ENCODE measurements at regions not wholly inside any gene's neighbourhood (a gene's known extent, or its start where the extent isn't known, plus 50 kb on each side); places are given as distances from the start of the nearest gene placed in this dataset.

DNA sequence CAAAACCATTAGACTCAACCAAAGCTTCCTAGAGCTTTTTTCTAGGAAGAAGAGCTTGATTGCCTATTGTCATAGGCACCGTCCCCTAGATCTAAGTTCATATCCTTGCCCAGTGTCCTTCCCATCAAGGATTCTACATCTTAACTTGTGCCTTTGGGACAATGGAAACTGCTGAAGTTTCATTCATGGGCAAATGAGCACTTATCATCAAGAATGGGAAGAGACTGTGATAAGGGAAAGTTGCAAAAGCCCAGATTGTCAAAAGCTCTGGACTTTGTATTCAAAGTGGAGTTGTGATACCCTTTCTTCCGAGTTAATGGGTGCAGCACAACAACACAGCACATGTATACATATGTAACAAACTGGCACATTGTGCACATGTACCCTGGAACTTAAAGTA, 503.0 kb upstream of the KLHL29 start:
- no peak for ATAC-seq
- no peaks in the 10 kb centered on the region for H3K9me3 ChIP-seq (ENCODE audit: control insufficient read depth, insufficient read depth, low read depth, low read length)
- no peaks in the 10 kb centered on the region for H3K27me3 ChIP-seq (ENCODE audit: control insufficient read depth, insufficient read depth, low read length)
- H3K4me1 ChIP-seq (ENCODE audit: control insufficient read depth, insufficient read depth, low read length) = no peaks in the 10 kb centered on the region
- intact Hi-C loops (cut with micrococcal nuclease; ENCODE audit: unreplicated experiment) = no loop called here
- no peak overlapping the region for H3K27ac ChIP-seq (ENCODE audit: low read length)
- BruUV-seq (replicated peaks) = no TSS peak
- TF ChIP-seq POLR2AphosphoS5 (IDR thresholded peaks at IDR 0.05; ENCODE audit: low read depth, low read length) = no peak
- no peak for TF ChIP-seq TCF7L2 (IDR thresholded peaks at IDR 0.05; ENCODE audit: low read depth, low read length)
- TF ChIP-seq, protein P1, sequence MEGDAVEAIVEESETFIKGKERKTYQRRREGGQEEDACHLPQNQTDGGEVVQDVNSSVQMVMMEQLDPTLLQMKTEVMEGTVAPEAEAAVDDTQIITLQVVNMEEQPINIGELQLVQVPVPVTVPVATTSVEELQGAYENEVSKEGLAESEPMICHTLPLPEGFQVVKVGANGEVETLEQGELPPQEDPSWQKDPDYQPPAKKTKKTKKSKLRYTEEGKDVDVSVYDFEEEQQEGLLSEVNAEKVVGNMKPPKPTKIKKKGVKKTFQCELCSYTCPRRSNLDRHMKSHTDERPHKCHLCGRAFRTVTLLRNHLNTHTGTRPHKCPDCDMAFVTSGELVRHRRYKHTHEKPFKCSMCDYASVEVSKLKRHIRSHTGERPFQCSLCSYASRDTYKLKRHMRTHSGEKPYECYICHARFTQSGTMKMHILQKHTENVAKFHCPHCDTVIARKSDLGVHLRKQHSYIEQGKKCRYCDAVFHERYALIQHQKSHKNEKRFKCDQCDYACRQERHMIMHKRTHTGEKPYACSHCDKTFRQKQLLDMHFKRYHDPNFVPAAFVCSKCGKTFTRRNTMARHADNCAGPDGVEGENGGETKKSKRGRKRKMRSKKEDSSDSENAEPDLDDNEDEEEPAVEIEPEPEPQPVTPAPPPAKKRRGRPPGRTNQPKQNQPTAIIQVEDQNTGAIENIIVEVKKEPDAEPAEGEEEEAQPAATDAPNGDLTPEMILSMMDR (IDR thresholded peaks at IDR 0.05) = no peak
- TF ChIP-seq, protein P2, sequence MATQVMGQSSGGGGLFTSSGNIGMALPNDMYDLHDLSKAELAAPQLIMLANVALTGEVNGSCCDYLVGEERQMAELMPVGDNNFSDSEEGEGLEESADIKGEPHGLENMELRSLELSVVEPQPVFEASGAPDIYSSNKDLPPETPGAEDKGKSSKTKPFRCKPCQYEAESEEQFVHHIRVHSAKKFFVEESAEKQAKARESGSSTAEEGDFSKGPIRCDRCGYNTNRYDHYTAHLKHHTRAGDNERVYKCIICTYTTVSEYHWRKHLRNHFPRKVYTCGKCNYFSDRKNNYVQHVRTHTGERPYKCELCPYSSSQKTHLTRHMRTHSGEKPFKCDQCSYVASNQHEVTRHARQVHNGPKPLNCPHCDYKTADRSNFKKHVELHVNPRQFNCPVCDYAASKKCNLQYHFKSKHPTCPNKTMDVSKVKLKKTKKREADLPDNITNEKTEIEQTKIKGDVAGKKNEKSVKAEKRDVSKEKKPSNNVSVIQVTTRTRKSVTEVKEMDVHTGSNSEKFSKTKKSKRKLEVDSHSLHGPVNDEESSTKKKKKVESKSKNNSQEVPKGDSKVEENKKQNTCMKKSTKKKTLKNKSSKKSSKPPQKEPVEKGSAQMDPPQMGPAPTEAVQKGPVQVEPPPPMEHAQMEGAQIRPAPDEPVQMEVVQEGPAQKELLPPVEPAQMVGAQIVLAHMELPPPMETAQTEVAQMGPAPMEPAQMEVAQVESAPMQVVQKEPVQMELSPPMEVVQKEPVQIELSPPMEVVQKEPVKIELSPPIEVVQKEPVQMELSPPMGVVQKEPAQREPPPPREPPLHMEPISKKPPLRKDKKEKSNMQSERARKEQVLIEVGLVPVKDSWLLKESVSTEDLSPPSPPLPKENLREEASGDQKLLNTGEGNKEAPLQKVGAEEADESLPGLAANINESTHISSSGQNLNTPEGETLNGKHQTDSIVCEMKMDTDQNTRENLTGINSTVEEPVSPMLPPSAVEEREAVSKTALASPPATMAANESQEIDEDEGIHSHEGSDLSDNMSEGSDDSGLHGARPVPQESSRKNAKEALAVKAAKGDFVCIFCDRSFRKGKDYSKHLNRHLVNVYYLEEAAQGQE (IDR thresholded peaks at IDR 0.05; ENCODE audit: insufficient read depth in 1 of 2, low read depth in 2 of 2, low read length in 1 of 2) = no peak
- no peak for TF ChIP-seq SIN3A (IDR thresholded peaks at IDR 0.05; ENCODE audit: borderline replicate concordance, insufficient read depth, low read depth, low read length)
- no peak overlapping the region for H3K4me3 ChIP-seq (ENCODE audit: low read depth in 2 of 2, low read length in 2 of 2)
- in situ Hi-C loops (cut with HindIII; ENCODE audit: low pct_unique_long_range_greater_than_20kb, low sequenced_read_pairs) = no loop called here
- no peaks in the 10 kb centered on the region for H3K36me3 ChIP-seq (ENCODE audit: control insufficient read depth, insufficient read depth, low read length)
- ChIA-PET CTCF (no interaction called here), POLR2A (no interaction called here)
- no peak for DNase-seq (ENCODE audit: low read depth, low spot score)

DNA sequence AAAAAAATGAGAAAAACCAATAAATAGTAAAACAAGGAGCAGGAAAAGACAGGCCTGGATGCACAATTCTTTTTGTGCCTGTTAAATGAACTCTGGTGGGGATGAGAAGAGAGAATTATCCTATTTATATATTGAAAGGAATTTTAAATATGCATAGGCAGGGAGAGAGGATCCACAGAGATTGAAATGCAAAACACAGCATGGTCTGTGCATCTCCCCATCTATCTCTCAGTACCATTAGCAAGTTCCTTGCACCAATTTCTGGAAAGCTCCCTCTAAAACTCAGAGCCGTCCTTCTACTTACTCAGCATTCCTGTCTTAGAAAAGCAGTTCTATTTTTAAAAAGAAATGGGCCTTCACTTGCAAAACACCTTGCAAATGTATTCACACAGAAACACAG, 502.3 kb upstream of the KLHL29 start:
- DNase-seq (ENCODE audit: low read depth, low spot score) = no peak

More for the DNA sequence above, 502.3 kb upstream of the KLHL29 start:
- Histone ChIP-seq H3K27ac (ENCODE audit: low read length) (no peak overlapping the region), H3K36me3 (ENCODE audit: control insufficient read depth, insufficient read depth, low read length) (no peaks in the 10 kb centered on the region), H3K27me3 (ENCODE audit: control insufficient read depth, insufficient read depth, low read length) (no peaks in the 10 kb centered on the region), H3K4me1 (ENCODE audit: control insufficient read depth, insufficient read depth, low read length) (no peaks in the 10 kb centered on the region), H3K4me3 (ENCODE audit: low read depth in 2 of 2, low read length in 2 of 2) (no peak overlapping the region), H3K9me3 (ENCODE audit: control insufficient read depth, insufficient read depth, low read depth, low read length) (no peaks in the 10 kb centered on the region)
- ChIA-PET POLR2A (no interaction called here), CTCF (no interaction called here)
- no peak for ATAC-seq
- TF ChIP-seq, protein P2 (IDR thresholded peaks at IDR 0.05; ENCODE audit: insufficient read depth in 1 of 2, low read depth in 2 of 2, low read length in 1 of 2) = no peak
- no peak for TF ChIP-seq POLR2AphosphoS5 (IDR thresholded peaks at IDR 0.05; ENCODE audit: low read depth, low read length)
- no peak for TF ChIP-seq SIN3A (IDR thresholded peaks at IDR 0.05; ENCODE audit: borderline replicate concordance, insufficient read depth, low read depth, low read length)
- no peak for TF ChIP-seq TCF7L2 (IDR thresholded peaks at IDR 0.05; ENCODE audit: low read depth, low read length)
- TF ChIP-seq, protein P1 (IDR thresholded peaks at IDR 0.05) = no peak
- BruUV-seq (replicated peaks) = no TSS peak
- in situ Hi-C loops (cut with HindIII; ENCODE audit: low pct_unique_long_range_greater_than_20kb, low sequenced_read_pairs) (no loop called here), intact Hi-C loops (cut with micrococcal nuclease; ENCODE audit: unreplicated experiment) (no loop called here)

All from Panc1 (cell line).